Neural cell (in vitro differentiated cells): ENCODE measurements at regions not wholly inside any gene's neighbourhood (a gene's known extent, or its start where the extent isn't known, plus 50 kb on each side); places are given as distances from the start of the nearest gene placed in this dataset.

ENCODE experiments used
- H2AFZ ChIP-seq: fragments of 200-600, 300-800 bp; sonication (generic), shearing (Covaris generic); 2 replicates; pipeline ENCODE4 v1.6.0; 2014; ENCODE audit warnings: low read depth, mild to moderate bottlenecking, antibody characterized with exemption, low read length, moderate library complexity
- H3F3A ChIP-seq: fragments of 200-600 bp; shearing (Covaris generic); 2 replicates; pipeline ENCODE4 v1.6.1; 2016; ENCODE audit warnings: mild to moderate bottlenecking, moderate library complexity, mixed read lengths, antibody characterized with exemption, low read length; ENCODE audit not compliant: insufficient read depth, poor library complexity, severe bottlenecking
- H3K27ac ChIP-seq: fragments of 200-600, 300-800 bp; sonication (generic), shearing (Covaris generic); 2 replicates; pipeline ENCODE4 v1.5.1; 2014; ENCODE audit warnings: mild to moderate bottlenecking, low read length, moderate library complexity
- H3K27me3 ChIP-seq: fragments of 300-800, 200-600 bp; sonication (generic), shearing (Covaris generic); 2 replicates; pipeline ENCODE4 v1.6.0; 2014; ENCODE audit warnings: mild to moderate bottlenecking, low read depth, low read length, moderate library complexity; ENCODE audit not compliant: insufficient read depth
- H3K36me3 ChIP-seq: fragments of 300-800, 200-600 bp; sonication (generic), shearing (Covaris generic); 2 replicates; pipeline ENCODE4 v1.5.1; 2014; ENCODE audit warnings: mild to moderate bottlenecking, antibody characterized with exemption, low read length, moderate library complexity; ENCODE audit not compliant: insufficient read depth
- H3K4me2 ChIP-seq: fragments of 300-800, 200-600 bp; sonication (generic), shearing (Covaris generic); 2 replicates; pipeline ENCODE4 v1.6.0; 2014; ENCODE audit warnings: mild to moderate bottlenecking, low read length
- H3K4me3 ChIP-seq: fragments of 300-800, 200-600 bp; sonication (generic), shearing (Covaris generic); 2 replicates; pipeline ENCODE4 v1.5.1; 2014; ENCODE audit warnings: mild to moderate bottlenecking, low read length, moderate library complexity
- H3K79me2 ChIP-seq: fragments of 200-600 bp; shearing (Covaris generic); replicated peaks from 2 replicates; pipeline ENCODE4 v1.6.0; 2014; ENCODE audit warnings: mild to moderate bottlenecking, low read length, moderate library complexity; ENCODE audit not compliant: insufficient read depth
- H3K9ac ChIP-seq: fragments of 300-800, 200-600 bp; sonication (generic), shearing (Covaris generic); 2 replicates; pipeline ENCODE4 v1.6.1; 2016; ENCODE audit warnings: mild to moderate bottlenecking, low read length, mixed read lengths
- H3K9me2 ChIP-seq: fragments of 200-600 bp; shearing (Covaris generic); 2 replicates; pipeline ENCODE4 v1.6.1; 2016; ENCODE audit warnings: mild to moderate bottlenecking, low read length, mixed read lengths; ENCODE audit not compliant: insufficient read depth
- H3K9me3 ChIP-seq: fragments of 200-600, 300-800 bp; sonication (generic), shearing (Covaris generic); 2 replicates; pipeline ENCODE4 v1.6.1; 2016; ENCODE audit warnings: mild to moderate bottlenecking, mixed run types, low read length, moderate library complexity, mixed read lengths
- H4K20me1 ChIP-seq: fragments of 200-600 bp; shearing (Covaris generic); 2 replicates; pipeline ENCODE4 v1.6.1; 2016; ENCODE audit warnings: mild to moderate bottlenecking, mixed run types; ENCODE audit not compliant: insufficient read depth
- CTCF ChIP-seq: fragments of 450-650 bp; IDR thresholded peaks from 2 replicates; pipeline ENCODE4 v1.5.1; 2014; ENCODE audit warnings: antibody characterized with exemption, mild to moderate bottlenecking, moderate library complexity; ENCODE audit not compliant: poor library complexity, severe bottlenecking
- EP300 ChIP-seq: fragments of 450-650 bp; conservative IDR thresholded peaks from 2 replicates; pipeline ENCODE4 v1.6.1; 2014; ENCODE audit warnings: antibody characterized with exemption, mild to moderate bottlenecking, moderate library complexity; ENCODE audit not compliant: poor library complexity, severe bottlenecking
- EZH2 ChIP-seq: fragments of 200-600, 300-800 bp; shearing (Covaris generic), sonication (generic); IDR thresholded peaks from 2 replicates; pipeline ENCODE4 v1.6.1; 2014; ENCODE audit warnings: antibody characterized with exemption, low read length, borderline replicate concordance, mild to moderate bottlenecking; ENCODE audit not compliant: insufficient read depth, poor library complexity, severe bottlenecking
- MXI1 ChIP-seq: fragments of 450-650 bp; conservative IDR thresholded peaks from 2 replicates; pipeline ENCODE4 v1.6.1; 2014; ENCODE audit warnings: antibody characterized with exemption, mild to moderate bottlenecking; ENCODE audit not compliant: poor library complexity, severe bottlenecking
- POLR2AphosphoS5 ChIP-seq: IDR thresholded peaks from 2 replicates; pipeline ENCODE4 v1.6.1; 2012
- RAD21 ChIP-seq: fragments of 450-650 bp; conservative IDR thresholded peaks from 2 replicates; pipeline ENCODE4 v1.6.1; 2014; ENCODE audit warnings: antibody characterized with exemption, mild to moderate bottlenecking, moderate library complexity
- REST ChIP-seq: IDR thresholded peaks from 2 replicates; pipeline ENCODE4 v1.6.1; 2012; ENCODE audit warnings: borderline replicate concordance
- SMC3 ChIP-seq: fragments of 450-650 bp; conservative IDR thresholded peaks from 2 replicates; pipeline ENCODE4 v1.6.1; 2014; ENCODE audit warnings: antibody characterized with exemption, mild to moderate bottlenecking, moderate library complexity; ENCODE audit not compliant: poor library complexity
- TAF1 ChIP-seq: IDR thresholded peaks from 2 replicates; pipeline ENCODE4 v1.6.1; 2012; ENCODE audit warnings: low read depth

- H4K20me1 ChIP-seq = no peaks in the 10 kb centered on the region
- no peaks in the 10 kb centered on the region for H3F3A ChIP-seq
- H3K4me3 ChIP-seq = no peak overlapping the region
- no peaks in the 10 kb centered on the region for H3K9me3 ChIP-seq
- no peak overlapping the region for H3K27ac ChIP-seq
- no peaks in the 10 kb centered on the region for H3K79me2 ChIP-seq
- no peak overlapping the region for H3K4me2 ChIP-seq
- no peaks in the 10 kb centered on the region for H3K9me2 ChIP-seq
- H3K36me3 ChIP-seq = no peaks in the 10 kb centered on the region
- TF ChIP-seq REST (no peak), POLR2AphosphoS5 (no peak), CTCF (no peak), TAF1 (no peak), EP300 (no peak), MXI1 (no peak), EZH2 (no peak), SMC3 (no peak), RAD21 (no peak)
- no peak overlapping the region for H3K9ac ChIP-seq
- no peaks in the 10 kb centered on the region for H3K27me3 ChIP-seq
- no peak overlapping the region for H2AFZ ChIP-seq
Measured at GRCh38 chr15:27696530-27696929, 402.6 kb downstream of the OCA2 start.

- Histone ChIP-seq H3K4me2 (no peak overlapping the region), H3K27ac (no peak overlapping the region), H3K79me2 (no peaks in the 10 kb centered on the region), H3K27me3 (no peaks in the 10 kb centered on the region), H3K36me3 (no peaks in the 10 kb centered on the region), H3K4me3 (no peak overlapping the region), H3K9ac (no peak overlapping the region), H3K9me3 (no peaks in the 10 kb centered on the region), H3F3A (no peaks in the 10 kb centered on the region), H2AFZ (no peak overlapping the region), H3K9me2 (no peaks in the 10 kb centered on the region), H4K20me1 (no peaks in the 10 kb centered on the region)
- TF ChIP-seq RAD21 (no peak), EZH2 (no peak), SMC3 (no peak), CTCF (no peak), EP300 (no peak), POLR2AphosphoS5 (no peak), REST (no peak), TAF1 (no peak), MXI1 (no peak)
Measured at GRCh38 chr15:27695726-27696125, 403.4 kb downstream of the OCA2 start.
